T47D (cell line): ENCODE measurements at regions not wholly inside any gene's neighbourhood (a gene's known extent, or its start where the extent isn't known, plus 50 kb on each side); places are given as distances from the start of the nearest gene placed in this dataset.

Source experiments
- DNase-seq, 2 experiments: peaks; one replicate each; pipeline versions ENCODE4 v3.0.0 to v3.0.0-alpha.2; 2011 to 2012; ENCODE audit warnings: low read depth in 1 of 2, low spot score in 1 of 2
- JUND ChIP-seq: IDR thresholded peaks from 2 replicates; pipeline ENCODE4 v1.6.1; 2012; ENCODE audit warnings: low read depth
- in situ Hi-C: cut with HindIII; loops from 2 replicates; pipeline ENCODE4 v1.10.0; 2016; ENCODE audit warnings: low sequenced_read_pairs, low pct_unique_long_range_greater_than_20kb

DNA sequence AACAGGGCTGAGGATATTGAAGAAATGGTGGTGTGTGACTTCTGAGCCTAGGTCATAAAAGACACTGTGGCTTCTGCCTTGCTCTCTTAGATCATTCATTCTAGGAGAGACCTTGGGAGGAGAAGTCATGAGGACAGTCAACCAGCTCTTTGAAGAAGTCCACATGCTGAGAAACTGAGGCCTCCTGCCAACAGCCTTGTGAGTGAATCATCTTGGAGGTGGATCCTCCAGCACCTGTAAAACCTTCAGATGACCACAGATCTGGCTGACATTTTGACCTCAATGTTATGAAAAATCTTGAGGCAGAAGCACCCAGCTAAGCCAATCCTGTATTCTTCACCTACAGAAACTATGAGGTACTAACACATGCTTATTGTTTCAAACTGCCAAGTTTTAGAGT is 165.9 kb downstream of the CARTPT start:
- DNase-seq: no peak
- TF ChIP-seq JUND: no peak
- in situ Hi-C loops: no loop called here

DNA sequence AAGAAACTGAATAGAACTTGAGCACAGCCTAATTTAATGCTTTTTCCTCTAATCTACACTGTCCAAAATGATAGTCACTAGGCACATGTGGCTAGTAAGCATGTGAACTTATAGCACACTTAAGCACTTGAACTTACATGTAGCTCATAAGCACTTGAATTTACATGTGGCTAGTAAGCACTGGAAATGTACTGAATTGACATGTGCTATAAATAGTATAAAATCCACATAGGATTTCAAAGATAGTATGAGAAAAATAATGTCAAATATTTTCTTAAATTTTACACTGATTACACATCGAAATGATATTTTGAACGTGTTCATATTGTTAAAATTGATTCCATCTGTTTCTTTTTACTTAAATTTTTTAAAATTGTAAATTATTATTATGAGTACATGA is 167.3 kb downstream of the CARTPT start:
- no peak for TF ChIP-seq JUND
- in situ Hi-C loops: no loop called here
- DNase-seq: no peak

DNA sequence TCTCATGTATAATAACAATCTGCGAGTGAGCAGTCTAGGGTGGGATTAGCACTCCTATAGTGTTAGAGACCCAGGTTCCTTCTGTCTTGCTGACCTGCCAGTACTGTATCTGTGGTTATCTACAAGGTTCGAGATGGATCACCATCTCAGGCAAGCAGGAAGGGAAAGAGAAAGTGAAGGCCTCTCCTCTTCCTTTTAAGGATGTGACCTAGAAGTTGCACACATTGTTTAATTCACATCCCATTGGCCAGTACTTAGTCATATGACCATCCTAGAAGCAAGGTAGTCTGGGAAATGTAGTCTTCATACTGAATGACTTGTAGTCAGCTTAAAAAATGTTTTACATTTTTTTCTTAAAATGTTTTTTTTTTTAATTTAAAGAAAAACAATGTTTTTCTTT is 168.6 kb downstream of the CARTPT start:
- in situ Hi-C loops: no loop called here
- DNase-seq: peak; percentile 47 to 92

DNA sequence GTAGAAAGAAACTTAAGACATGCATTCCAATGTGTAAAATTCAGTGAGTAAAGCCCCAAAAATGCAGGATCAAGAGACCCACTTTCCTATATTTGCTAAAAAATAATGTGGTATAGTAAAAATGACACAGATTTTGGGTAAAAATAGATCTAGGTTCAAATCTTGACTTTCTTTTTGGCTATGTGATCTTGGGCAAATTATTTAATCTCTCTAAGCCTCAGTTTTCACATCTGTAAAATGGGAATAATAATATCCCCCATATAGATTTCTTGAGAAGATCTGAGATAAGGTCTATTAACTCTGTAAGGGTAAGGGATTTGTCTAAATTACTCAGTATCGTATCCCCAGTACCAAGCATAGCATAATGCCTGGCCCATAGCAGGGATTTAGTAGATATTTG is 172.3 kb downstream of the CARTPT start:
- in situ Hi-C loops: no loop called here
- no peak for DNase-seq
- TF ChIP-seq JUND: no peak

More for the DNA sequence above, 168.6 kb downstream of the CARTPT start:
- TF ChIP-seq JUND: no peak

DNA sequence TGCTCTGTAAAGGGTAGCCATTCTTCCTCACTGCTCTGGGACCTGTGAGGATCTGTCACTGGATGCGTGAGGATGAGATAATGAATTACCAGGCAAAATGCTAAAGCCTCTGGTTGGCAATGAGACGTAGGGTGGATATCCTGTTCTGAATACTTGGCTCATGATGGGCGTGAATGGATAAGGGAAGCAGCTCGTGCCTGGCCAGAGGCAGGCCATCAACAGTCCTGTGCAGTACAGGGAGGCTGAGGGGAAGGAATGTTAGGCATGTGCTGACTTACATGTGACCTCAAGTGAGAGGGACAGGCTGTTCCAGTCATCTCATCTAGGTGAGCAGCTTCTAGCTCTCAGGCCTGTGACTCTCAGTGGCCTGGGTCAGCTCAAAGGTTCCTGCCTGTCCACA is 172.8 kb downstream of the CARTPT start:
- TF ChIP-seq JUND: no peak
- in situ Hi-C loops: no loop called here
- peak; percentile 20 to 81 for DNase-seq

DNA sequence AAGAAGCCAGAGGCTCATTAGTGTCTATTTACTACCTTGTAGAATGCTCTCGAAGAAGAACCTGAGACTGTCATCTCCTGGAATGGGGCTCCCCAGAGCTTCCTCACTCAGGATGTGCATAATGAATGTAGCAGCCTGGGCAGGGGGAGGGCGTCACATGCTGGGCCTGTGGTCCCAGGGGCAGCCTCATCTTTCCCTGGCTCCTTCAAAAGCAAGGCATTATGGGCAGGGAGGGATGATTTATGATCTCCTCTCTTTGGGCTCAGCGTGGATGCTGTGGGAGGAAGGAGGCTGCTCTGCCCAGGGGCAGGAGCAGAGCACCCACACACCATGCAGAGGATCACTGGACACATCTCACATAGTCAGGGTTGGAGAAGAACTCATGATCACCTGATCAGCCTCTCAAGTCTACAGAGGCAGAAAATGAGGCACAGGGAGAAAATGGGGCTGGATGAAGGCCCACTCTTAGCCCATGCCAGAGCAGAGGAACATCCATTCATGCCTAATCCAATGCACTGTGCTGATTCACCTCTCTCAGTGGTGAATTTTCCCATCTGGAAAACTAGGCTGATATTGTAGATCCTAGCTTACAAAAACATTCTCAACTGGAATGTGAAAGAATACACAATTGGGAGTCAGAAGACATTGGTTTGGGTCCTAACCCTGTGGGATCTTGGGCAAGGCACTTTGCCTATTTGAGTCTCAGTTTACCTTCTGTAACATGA is 173.7 kb downstream of the CARTPT start:
- no peak for DNase-seq
- TF ChIP-seq JUND: no peak
- in situ Hi-C loops: no loop called here

DNA sequence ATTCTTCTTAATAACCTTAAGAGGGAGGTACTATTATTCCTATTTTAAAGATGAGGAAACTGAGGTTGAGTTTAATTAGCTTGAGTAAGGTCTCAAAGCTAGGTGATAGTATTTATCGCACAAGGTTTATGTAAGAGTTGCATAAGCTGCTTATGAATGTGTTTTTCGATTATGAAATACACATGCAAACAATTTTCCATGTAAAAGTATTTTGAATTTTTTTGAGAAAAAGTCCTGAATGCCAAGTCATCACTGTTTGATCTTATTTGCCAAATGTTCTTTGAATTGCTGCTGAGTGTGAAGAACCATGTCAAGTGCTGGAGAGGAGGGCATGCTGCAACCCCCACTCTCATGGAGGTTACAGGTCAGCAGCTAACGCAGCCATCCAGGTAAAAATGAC is 174.4 kb downstream of the CARTPT start:
- in situ Hi-C loops: no loop called here
- DNase-seq: no peak

DNA sequence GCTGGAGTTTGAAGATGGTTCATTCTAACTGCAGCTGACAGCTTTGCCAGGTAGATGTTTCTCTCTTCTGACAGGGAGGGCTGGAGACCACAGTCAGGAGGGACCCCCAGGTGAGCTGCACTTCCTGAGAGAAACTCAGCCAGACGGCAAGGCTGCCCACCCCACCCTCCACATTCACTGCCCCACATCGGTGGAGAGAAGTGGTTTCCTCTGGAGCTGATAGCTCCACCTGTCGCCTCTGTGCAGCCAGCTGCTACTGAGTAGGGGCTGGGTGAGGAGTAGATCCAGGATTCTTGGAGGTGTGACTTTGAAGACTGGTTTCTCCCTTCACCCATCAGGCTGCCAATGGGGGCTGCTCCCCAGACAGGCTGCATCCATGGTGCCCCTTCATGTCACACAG is 175.0 kb downstream of the CARTPT start:
- no peak for TF ChIP-seq JUND
- no peak for DNase-seq
- in situ Hi-C loops: no loop called here

More for the DNA sequence above, 174.4 kb downstream of the CARTPT start:
- TF ChIP-seq JUND: no peak

DNA sequence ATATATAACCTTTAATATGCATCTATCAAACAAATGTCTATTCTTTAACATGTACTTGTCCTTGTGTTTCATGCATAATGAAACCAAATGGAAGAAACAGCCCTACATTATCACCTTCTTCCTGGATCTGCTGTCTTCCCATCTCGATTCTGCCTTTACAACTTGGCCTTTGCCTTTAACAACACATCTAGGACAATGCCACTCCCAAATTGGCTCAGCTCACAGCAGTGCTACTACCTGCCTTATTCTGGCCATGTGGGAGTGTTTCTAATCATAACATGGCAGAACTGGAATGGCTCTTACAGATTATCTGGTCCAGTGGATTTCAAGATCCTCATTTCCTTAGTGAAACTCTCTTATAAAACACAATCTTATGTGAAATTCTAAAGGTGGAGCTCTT is 176.5 kb downstream of the CARTPT start:
- in situ Hi-C loops: no loop called here
- TF ChIP-seq JUND: no peak
- no peak for DNase-seq

DNA sequence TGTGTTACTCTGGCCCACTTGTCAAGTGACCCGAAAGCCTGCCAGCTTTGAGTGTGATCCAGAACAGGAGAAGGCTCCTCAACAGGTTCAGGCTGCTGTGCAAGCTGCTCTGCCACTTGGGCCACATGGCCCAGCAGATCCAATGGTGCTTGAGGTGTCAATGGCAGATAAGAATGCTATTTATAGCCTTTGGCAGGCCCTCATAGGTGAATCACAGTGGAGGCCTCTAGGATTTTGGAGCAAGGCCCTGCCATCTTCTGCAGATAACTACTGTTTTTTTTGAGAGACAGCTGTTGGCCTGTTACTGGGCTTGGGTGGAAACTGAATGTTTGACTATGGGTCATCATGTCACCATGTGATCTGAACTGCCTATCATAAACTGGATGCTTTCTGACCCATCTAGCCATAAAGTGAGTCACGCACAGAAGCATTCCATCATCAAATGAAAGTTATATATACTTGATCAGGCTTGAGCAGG is 180.8 kb downstream of the CARTPT start:
- TF ChIP-seq JUND: no peak
- no peak for DNase-seq
- in situ Hi-C loops: no loop called here

DNA sequence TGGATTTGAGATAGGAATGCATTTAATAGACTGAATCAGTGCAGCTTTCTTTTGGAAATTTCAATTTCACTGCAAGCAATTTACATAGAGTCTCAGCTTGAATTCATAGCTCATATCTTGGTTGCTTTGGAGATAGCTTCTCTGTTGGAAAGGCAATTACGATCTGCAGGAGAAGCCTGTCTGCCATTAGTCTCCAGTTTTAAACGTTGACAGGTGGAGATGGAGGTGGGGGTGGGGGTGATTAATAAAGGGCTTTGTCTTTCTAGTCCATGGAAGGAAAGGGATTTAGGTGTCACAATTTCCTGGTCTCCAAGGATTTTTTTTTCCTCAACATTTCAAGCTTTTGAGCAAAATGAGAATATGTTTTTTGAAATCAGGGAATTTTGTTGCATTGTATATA is 184.7 kb downstream of the CARTPT start:
- TF ChIP-seq JUND: no peak
- in situ Hi-C loops: no loop called here
- no peak for DNase-seq

DNA sequence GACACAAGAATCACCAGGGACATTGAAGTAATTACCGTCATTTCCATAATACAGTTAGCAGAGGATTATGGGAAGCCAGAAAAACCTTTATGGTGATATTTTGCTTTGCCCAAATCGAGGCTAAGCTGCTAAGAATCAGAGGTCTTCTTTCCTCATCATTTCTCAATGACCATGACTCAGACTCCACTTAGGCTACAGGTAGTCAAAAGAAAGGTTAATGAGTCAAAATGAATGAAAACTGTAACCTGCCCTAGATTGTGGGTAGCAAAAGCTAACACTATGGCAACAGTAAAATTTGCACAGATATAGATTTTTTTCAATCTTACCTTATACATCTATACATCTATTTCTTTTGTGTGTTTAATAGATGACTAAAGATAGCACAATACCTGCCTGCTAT is 185.8 kb downstream of the CARTPT start:
- DNase-seq: no peak
- in situ Hi-C loops: no loop called here

DNA sequence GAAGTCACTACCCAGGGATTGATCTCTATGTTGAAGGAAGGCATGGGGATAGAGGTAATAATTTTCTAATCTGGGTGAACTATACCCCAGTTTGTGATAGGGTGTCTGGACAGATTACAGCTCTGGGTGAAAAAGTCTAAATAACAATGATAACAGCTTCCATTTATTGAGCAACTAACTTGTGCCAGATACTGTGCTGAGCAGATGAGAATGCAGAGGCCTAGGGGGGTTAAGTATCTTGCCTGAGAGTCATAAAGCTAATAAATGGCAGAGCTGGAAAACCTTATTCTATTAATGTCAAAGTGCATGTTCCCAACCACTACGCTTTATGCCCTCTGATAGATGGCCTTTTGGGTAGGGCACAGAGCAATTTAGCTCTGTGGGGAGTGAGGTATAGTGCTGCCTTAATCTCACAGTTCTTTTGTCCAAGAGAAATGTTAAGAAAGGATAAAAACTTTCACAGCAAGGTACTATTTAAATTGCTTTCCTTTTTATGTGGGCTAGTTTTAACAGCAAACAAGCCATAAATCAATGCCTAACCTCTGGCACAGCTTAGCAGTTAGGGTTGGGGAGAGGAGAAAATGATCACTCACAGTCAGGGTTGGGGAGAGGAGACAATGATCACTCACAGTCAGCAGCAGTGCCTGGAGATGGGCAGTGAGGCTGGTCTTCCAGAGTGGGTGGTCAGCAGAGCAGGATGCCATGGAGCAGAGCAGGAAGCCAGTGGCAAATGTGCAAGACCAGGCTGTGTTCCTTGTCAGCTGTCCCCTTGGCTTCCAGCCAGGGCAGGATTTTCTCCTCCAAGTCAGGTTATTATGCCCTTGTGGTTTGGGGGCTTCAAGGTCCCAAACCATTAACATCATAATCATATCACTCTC is 187.0 kb downstream of the CARTPT start:
- DNase-seq: no peak
- TF ChIP-seq JUND: no peak
- in situ Hi-C loops: no loop called here

More for the DNA sequence above, 185.8 kb downstream of the CARTPT start:
- TF ChIP-seq JUND: no peak
